DND-41 (cell line): ENCODE measurements at regions not wholly inside any gene's neighbourhood (a gene's known extent, or its start where the extent isn't known, plus 50 kb on each side); places are given as distances from the start of the nearest gene placed in this dataset.

Experiments
- ATAC-seq: fragments of 200-7000 bp; cut with Tn5 transposase; 3 replicates; pipeline ENCODE4 v1.9.1; 2021; ENCODE audit warnings: low read depth; ENCODE audit not compliant: insufficient read depth
- DNase-seq: peaks from one replicate; pipeline ENCODE4 v3.0.0-alpha.2; 2020
- H2AFZ ChIP-seq: 2 replicates; pipeline ENCODE4 v1.6.0; 2012; ENCODE audit warnings: low read depth, low read length
- H3K27ac ChIP-seq: 2 replicates; pipeline ENCODE4 v1.5.1; 2012; ENCODE audit warnings: low read length, inconsistent platforms
- H3K27me3 ChIP-seq: fragments of 200-600 bp; sonication (generic); 2 replicates; pipeline ENCODE4 v1.6.0; 2012; ENCODE audit warnings: low read length, mild to moderate bottlenecking, inconsistent platforms; ENCODE audit not compliant: insufficient read depth, poor library complexity
- H3K36me3 ChIP-seq: 2 replicates; pipeline ENCODE4 v1.5.1; 2012; ENCODE audit warnings: low read length, inconsistent platforms; ENCODE audit not compliant: insufficient read depth
- H3K4me1 ChIP-seq: 2 replicates; pipeline ENCODE4 v1.5.1; 2012; ENCODE audit warnings: mild to moderate bottlenecking, low read length; ENCODE audit not compliant: insufficient read depth
- H3K4me2 ChIP-seq: 2 replicates; pipeline ENCODE4 v1.6.0; 2012; ENCODE audit warnings: mild to moderate bottlenecking, moderate library complexity, low read length, inconsistent platforms; ENCODE audit not compliant: insufficient read depth
- H3K4me3 ChIP-seq, 2 experiments: fragments of 200-600 bp in 1 of 2; shearing (Covaris generic) in 1 of 2; 2 replicates each; pipeline ENCODE4 v1.5.1; 2012 to 2016; ENCODE audit warnings: inconsistent platforms in 2 of 2, low read length in 2 of 2, mild to moderate bottlenecking in 2 of 2, low read depth in 1 of 2, moderate library complexity in 1 of 2
- H3K79me2 ChIP-seq: 2 replicates; pipeline ENCODE4 v1.6.0; 2012; ENCODE audit warnings: low read length, inconsistent platforms; ENCODE audit not compliant: insufficient read depth
- H3K9ac ChIP-seq: 2 replicates; pipeline ENCODE4 v1.6.0; 2012; ENCODE audit warnings: low read depth, mild to moderate bottlenecking, inconsistent platforms, low read length, moderate library complexity
- H3K9me3 ChIP-seq: 2 replicates; pipeline ENCODE4 v1.5.1; 2012; ENCODE audit warnings: low read length, moderate library complexity, mild to moderate bottlenecking, inconsistent platforms; ENCODE audit not compliant: insufficient read depth, severe bottlenecking
- H4K20me1 ChIP-seq: 2 replicates; pipeline ENCODE4 v1.6.0; 2012; ENCODE audit warnings: low read length; ENCODE audit not compliant: insufficient read depth
- EZH2 ChIP-seq: IDR thresholded peaks from 3 replicates; pipeline ENCODE4 v1.6.1; 2012; ENCODE audit warnings: borderline replicate concordance, low read depth, mild to moderate bottlenecking, moderate library complexity, low read length, inconsistent platforms; ENCODE audit not compliant: severe bottlenecking
- TF ChIP-seq, protein P1 (sequence below): IDR thresholded peaks from 2 replicates; pipeline ENCODE4 v1.5.1; 2012; ENCODE audit warnings: borderline replicate concordance, low read length, moderate library complexity, mild to moderate bottlenecking; ENCODE audit not compliant: poor library complexity, severe bottlenecking; ENCODE audit errors: extremely low read depth

DNA sequence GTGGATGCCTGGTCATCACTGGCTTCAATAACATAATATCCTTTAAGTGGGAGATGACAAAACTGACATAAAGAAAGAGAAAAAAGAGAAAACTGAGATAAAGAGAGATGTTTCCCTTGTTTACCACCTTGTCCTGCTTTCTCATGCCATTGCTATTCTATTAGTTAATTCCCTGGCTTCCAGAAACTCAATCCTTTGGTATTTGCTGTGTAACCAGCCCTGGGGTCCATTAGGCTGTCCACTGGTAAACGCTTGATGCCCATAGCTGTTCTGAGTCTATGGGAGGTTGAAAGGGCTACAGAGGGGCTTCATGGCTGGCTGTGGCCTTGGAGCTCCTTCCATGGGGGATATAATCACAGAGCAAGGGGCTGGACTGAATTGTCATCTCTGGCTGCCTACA lies 243.4 kb upstream of the PLET1 start:
- no peaks in the 10 kb centered on the region for H4K20me1 ChIP-seq
- no peaks in the 10 kb centered on the region for H3K9me3 ChIP-seq
- H2AFZ ChIP-seq = no peak overlapping the region
- TF ChIP-seq EZH2 = no peak
- TF ChIP-seq, protein P1, sequence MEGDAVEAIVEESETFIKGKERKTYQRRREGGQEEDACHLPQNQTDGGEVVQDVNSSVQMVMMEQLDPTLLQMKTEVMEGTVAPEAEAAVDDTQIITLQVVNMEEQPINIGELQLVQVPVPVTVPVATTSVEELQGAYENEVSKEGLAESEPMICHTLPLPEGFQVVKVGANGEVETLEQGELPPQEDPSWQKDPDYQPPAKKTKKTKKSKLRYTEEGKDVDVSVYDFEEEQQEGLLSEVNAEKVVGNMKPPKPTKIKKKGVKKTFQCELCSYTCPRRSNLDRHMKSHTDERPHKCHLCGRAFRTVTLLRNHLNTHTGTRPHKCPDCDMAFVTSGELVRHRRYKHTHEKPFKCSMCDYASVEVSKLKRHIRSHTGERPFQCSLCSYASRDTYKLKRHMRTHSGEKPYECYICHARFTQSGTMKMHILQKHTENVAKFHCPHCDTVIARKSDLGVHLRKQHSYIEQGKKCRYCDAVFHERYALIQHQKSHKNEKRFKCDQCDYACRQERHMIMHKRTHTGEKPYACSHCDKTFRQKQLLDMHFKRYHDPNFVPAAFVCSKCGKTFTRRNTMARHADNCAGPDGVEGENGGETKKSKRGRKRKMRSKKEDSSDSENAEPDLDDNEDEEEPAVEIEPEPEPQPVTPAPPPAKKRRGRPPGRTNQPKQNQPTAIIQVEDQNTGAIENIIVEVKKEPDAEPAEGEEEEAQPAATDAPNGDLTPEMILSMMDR = no peak
- H3K36me3 ChIP-seq = no peaks in the 10 kb centered on the region
- no peak overlapping the region for H3K9ac ChIP-seq
- H3K4me2 ChIP-seq = no peak overlapping the region
- DNase-seq (no peak), ATAC-seq (no peak)
- H3K79me2 ChIP-seq = no peaks in the 10 kb centered on the region
- no peak overlapping the region for H3K27ac ChIP-seq
- peaks cover 3% of the 10 kb centered on the region for H3K27me3 ChIP-seq
- H3K4me1 ChIP-seq = no peaks in the 10 kb centered on the region
- no peak overlapping the region for H3K4me3 ChIP-seq

DNA sequence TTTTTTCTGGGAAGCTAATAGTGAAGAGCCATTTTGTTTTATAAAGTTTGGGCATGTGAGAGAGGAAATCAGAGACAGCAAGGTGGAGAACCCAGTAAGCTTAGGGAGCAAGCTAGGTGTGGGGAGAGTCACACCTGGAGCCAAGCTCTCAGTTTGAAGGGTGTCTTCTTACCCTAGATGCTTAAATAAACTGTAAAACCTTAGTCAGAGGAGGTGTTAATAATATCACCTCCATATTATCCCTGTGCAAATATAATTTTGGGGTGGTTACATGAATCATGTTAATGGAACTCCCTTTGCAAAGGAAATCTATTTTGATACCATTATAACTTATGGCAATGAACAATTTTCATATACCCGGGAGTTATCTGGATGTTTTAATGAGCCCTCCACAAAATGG lies 246.2 kb upstream of the PLET1 start:
- Histone ChIP-seq H3K4me3 (no peak overlapping the region), H3K9me3 (no peaks in the 10 kb centered on the region), H3K27me3 (peaks cover 3% of the 10 kb centered on the region), H3K9ac (no peak overlapping the region), H3K4me2 (no peak overlapping the region), H3K27ac (no peak overlapping the region), H4K20me1 (0 out of 2 replicates have a peak, but pooled peaks cover 3% of the 10 kb centered on the region), H3K79me2 (no peaks in the 10 kb centered on the region), H2AFZ (no peak overlapping the region), H3K36me3 (no peaks in the 10 kb centered on the region), H3K4me1 (no peaks in the 10 kb centered on the region)
- no peak for DNase-seq
- no peak for ATAC-seq
- no peak for TF ChIP-seq EZH2
- TF ChIP-seq, protein P1 = no peak

DNA sequence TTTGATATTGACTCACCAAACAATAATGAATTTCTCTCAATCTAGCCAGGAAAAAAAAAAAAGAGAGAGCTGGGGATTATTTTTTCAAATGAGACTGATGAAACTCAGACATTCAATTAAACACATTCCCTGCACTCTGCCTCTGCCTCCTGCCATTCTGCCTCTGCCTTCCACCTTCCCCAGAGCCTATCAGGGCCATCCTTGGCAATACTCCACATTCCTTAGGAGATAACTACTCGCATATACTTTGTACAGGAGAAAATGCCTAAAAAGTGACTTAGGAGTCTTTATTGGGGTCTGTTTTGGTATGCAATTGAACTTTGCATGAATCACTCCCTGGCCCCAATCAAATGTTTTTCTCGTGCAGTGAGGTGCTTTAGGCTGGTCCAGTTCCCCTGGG lies 246.6 kb upstream of the PLET1 start:
- Histone ChIP-seq H3K9me3 (no peaks in the 10 kb centered on the region), H3K79me2 (no peaks in the 10 kb centered on the region), H3K27ac (no peak overlapping the region), H3K4me2 (no peak overlapping the region), H2AFZ (no peak overlapping the region), H3K4me1 (no peaks in the 10 kb centered on the region), H4K20me1 (0 out of 2 replicates have a peak, but pooled peaks cover 3% of the 10 kb centered on the region), H3K9ac (no peak overlapping the region), H3K27me3 (peaks cover 3% of the 10 kb centered on the region), H3K36me3 (no peaks in the 10 kb centered on the region), H3K4me3 (no peak overlapping the region)
- ATAC-seq = no peak
- no peak for DNase-seq
- TF ChIP-seq, protein P1 = no peak
- TF ChIP-seq EZH2 = no peak

DNA sequence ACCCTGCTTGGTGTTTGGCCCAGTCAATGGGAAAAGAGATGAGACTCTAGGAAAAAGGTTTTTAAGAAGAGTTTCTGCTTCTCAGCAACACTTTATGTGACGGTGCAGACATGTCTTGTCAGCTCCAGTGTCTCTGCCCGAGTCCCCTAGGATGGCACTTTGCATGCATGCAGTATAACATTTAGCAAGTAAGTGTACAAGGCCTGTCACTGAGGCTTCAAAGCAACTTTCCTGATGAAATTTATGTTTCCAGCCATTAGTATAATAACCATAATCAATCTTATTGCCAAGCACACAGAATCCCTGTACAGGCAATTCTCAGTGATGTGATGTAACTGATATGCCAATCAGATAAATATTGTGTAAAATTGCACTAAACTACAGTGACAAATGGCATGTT lies 248.1 kb upstream of the PLET1 start:
- H3K4me2 ChIP-seq = no peak overlapping the region
- H3K4me3 ChIP-seq = no peak overlapping the region
- no peaks in the 10 kb centered on the region for H3K9me3 ChIP-seq
- peaks cover 3% of the 10 kb centered on the region for H3K27me3 ChIP-seq
- 0 out of 2 replicates have a peak, but pooled peaks cover 3% of the 10 kb centered on the region for H4K20me1 ChIP-seq
- H3K79me2 ChIP-seq = no peaks in the 10 kb centered on the region
- TF ChIP-seq, protein P1 = no peak
- TF ChIP-seq EZH2 = no peak
- no peak overlapping the region for H3K9ac ChIP-seq
- DNase-seq (no peak), ATAC-seq (no peak)
- H3K27ac ChIP-seq = no peak overlapping the region
- H2AFZ ChIP-seq = no peak overlapping the region
- H3K36me3 ChIP-seq = no peaks in the 10 kb centered on the region
- H3K4me1 ChIP-seq = no peaks in the 10 kb centered on the region
